Neural progenitor cell (in vitro differentiated cells): ENCODE measurements at regions not wholly inside any gene's neighbourhood (a gene's known extent, or its start where the extent isn't known, plus 50 kb on each side); places are given as distances from the start of the nearest gene placed in this dataset.

Experiments
- CTCF ChIP-seq: fragments of 200-600 bp; sonication (generic); IDR thresholded peaks from 2 replicates; pipeline ENCODE4 v1.5.1; 2017; ENCODE audit warnings: antibody characterized with exemption, mild to moderate bottlenecking
- EZH2 ChIP-seq: fragments of 200-600 bp; sonication (generic); IDR thresholded peaks from 2 replicates; pipeline ENCODE4 v1.6.1; 2017; ENCODE audit warnings: antibody characterized with exemption, mild to moderate bottlenecking, moderate library complexity
- EZH2phosphoT487 ChIP-seq: fragments of 200-600 bp; sonication (generic); IDR thresholded peaks from 2 replicates; pipeline ENCODE4 v1.6.1; 2017; ENCODE audit warnings: antibody characterized with exemption

- no peak for TF ChIP-seq CTCF
- TF ChIP-seq EZH2, result no peak
- TF ChIP-seq EZH2phosphoT487, result no peak
Measured at GRCh38 chr6:14520536-14520935, 403.0 kb downstream of the CD83 start.
